Endodermal cell (in vitro differentiated cells): ENCODE measurements at regions not wholly inside any gene's neighbourhood (a gene's known extent, or its start where the extent isn't known, plus 50 kb on each side); places are given as distances from the start of the nearest gene placed in this dataset.

Experiments
- DNase-seq: peaks from one replicate; pipeline ENCODE4 v3.0.0-alpha.2; 2017
- H3K27ac ChIP-seq: 2 replicates; pipeline ENCODE4 v1.5.1; 2013; ENCODE audit warnings: mild to moderate bottlenecking, low read depth, low read length, moderate library complexity
- H3K27me3 ChIP-seq: 2 replicates; pipeline ENCODE4 v1.6.1; 2013; ENCODE audit warnings: mild to moderate bottlenecking, low read length, moderate library complexity; ENCODE audit not compliant: insufficient read depth, control insufficient read depth, poor library complexity, severe bottlenecking
- H3K36me3 ChIP-seq: 2 replicates; pipeline ENCODE4 v1.7.0; 2013; ENCODE audit warnings: mild to moderate bottlenecking, low read length, moderate library complexity; ENCODE audit not compliant: control insufficient read depth, insufficient read depth
- H3K4me1 ChIP-seq: one replicate; pipeline ENCODE4 v1.7.0; 2013; ENCODE audit warnings: low read length; ENCODE audit not compliant: control insufficient read depth, insufficient read depth
- H3K4me3 ChIP-seq: 2 replicates; pipeline ENCODE4 v1.5.1; 2013; ENCODE audit warnings: mild to moderate bottlenecking, low read length, moderate library complexity
- H3K9ac ChIP-seq: 2 replicates; pipeline ENCODE4 v1.6.1; 2013; ENCODE audit warnings: mild to moderate bottlenecking, low read length, moderate library complexity; ENCODE audit not compliant: poor library complexity, severe bottlenecking; ENCODE audit errors: extremely low read depth
- H3K9me3 ChIP-seq: 2 replicates; pipeline ENCODE4 v1.6.1; 2013; ENCODE audit warnings: mild to moderate bottlenecking, low read length, moderate library complexity; ENCODE audit not compliant: control insufficient read depth
- H3K27ac Mint-ChIP-seq: 2 replicates; pipeline ENCODE4 v1.8.0; 2020; ENCODE audit warnings: mixed read lengths
- H3K27me3 Mint-ChIP-seq: 2 replicates; pipeline ENCODE4 v1.8.0; 2021; ENCODE audit warnings: mild to moderate bottlenecking, mixed read lengths; ENCODE audit not compliant: insufficient read depth
- H3K36me3 Mint-ChIP-seq: 2 replicates; pipeline ENCODE4 v1.8.0; 2020; ENCODE audit warnings: low read depth, mixed read lengths
- H3K4me1 Mint-ChIP-seq: 2 replicates; pipeline ENCODE4 v1.8.0; 2020; ENCODE audit warnings: mixed read lengths
- H3K4me3 Mint-ChIP-seq: 2 replicates; pipeline ENCODE4 v1.8.0; 2020; ENCODE audit warnings: mild to moderate bottlenecking, moderate library complexity, mixed read lengths
- H3K9me3 Mint-ChIP-seq: 2 replicates; pipeline ENCODE4 v1.8.0; 2020; ENCODE audit warnings: mild to moderate bottlenecking, mixed read lengths
- CTCF ChIP-seq: fragments of 200-600 bp; sonication (generic); conservative IDR thresholded peaks from 2 replicates; pipeline ENCODE4 v1.5.0; 2021; ENCODE audit warnings: antibody characterized with exemption, mild to moderate bottlenecking
- WGBS, 2 experiments: methylation state at CpG; one replicate each; pipeline versions ENCODE4 v1.1.5 to v1.1.7; 2013; ENCODE audit warnings: missing lambda C conversion rate in 2 of 2, mixed read lengths in 1 of 2; ENCODE audit not compliant: insufficient coverage in 1 of 2, insufficient read length in 1 of 2; 5-methylcytosine and 5-hydroxymethylcytosine counted together

DNA sequence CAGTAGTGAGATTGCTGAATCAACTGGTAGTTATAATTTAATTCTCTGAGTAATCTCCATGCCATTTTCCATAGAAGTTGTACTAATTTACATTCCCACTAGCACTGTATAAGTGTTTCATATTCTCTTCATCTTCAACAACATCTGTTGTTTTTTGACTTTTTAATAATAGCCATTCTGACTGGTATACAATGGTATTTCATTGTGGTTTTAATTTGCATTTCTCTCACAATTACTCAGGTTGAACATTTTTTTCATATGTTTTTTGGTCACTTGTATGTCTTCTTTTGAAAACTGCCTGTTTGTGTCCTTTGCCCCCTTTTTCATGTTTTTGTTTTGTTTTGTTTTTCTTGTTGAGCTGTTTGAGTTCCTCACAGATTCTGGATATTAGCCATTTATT lies 880.2 kb downstream of the RAPGEF2 start:
- Histone ChIP-seq H3K9ac (no peak overlapping the region), H3K9me3 (peaks cover 16% of the 10 kb centered on the region), H3K27ac (no peak overlapping the region), H3K27me3 (no peaks in the 10 kb centered on the region), H3K4me1 (no peaks in the 10 kb centered on the region), H3K4me3 (no peak overlapping the region), H3K36me3 (no peaks in the 10 kb centered on the region)
- Mint-ChIP-seq H3K4me3 (no peak overlapping the region), H3K27me3 (peaks cover 2% of the 10 kb centered on the region), H3K9me3 (no peaks in the 10 kb centered on the region), H3K36me3 (no peaks in the 10 kb centered on the region), H3K4me1 (peaks cover 11% of the 10 kb centered on the region), H3K27ac (no peak overlapping the region)
- no peak for TF ChIP-seq CTCF
- DNase-seq: no peak

DNA sequence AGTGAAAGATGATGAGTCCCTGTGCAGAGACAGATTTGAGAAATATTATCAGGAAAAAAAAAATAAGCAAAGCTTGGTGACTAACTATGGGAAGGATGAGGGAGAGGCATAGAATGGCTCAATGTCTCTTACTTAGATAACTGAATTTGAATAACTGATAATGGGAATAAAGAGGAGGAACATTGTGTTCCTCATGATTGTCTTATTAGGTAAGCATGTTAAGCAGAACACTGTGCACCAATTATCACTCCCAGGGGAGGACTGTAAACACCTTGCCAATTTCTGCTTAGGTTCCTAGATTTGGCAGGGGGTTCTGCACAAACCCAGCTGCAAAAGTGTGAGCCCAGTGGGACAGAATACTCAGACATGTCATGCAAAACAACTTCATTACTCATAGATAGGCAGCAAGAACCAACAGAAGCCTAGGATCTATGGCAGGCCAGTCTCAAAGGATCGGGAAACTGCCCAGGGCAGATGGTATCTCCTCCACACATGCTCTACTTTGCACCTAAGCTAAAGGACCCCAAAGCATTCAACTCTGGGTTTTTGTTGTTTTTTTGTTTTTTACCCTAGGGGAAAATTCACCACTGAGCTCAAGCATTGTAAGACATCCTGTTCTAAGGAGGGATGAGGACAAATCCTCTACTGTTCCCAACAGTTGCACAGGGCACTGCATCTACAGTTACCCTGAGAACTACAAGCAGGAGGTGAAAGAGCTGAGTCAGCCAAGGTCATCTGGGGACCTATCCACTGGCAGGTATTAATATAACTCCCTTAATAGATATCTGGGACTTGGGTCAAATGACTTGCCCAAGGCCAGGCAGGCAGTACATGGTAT lies 907.0 kb downstream of the RAPGEF2 start:
- WGBS, 2 experiments: 92 to 100% methylated on average over 1 of the region's 1 CpG

GRCh38 chr4:160019936-160020335 lies 917.1 kb downstream of the RAPGEF2 start:
- H3K36me3 Mint-ChIP-seq: no peaks in the 10 kb centered on the region
- DNase-seq: no peak
- TF ChIP-seq CTCF: no peak
- WGBS, 2 experiments: 93 to 100% methylated on average over 2 of the region's 2 CpGs
- H3K9me3 ChIP-seq: no peaks in the 10 kb centered on the region
- no peaks in the 10 kb centered on the region for H3K9me3 Mint-ChIP-seq
- no peak overlapping the region for H3K27ac ChIP-seq
- H3K4me3 Mint-ChIP-seq: no peak overlapping the region
- no peaks in the 10 kb centered on the region for H3K36me3 ChIP-seq
- no peak overlapping the region for H3K27ac Mint-ChIP-seq
- peaks cover 7% of the 10 kb centered on the region for H3K4me1 ChIP-seq
- peaks cover 19% of the 10 kb centered on the region for H3K4me1 Mint-ChIP-seq
- H3K27me3 Mint-ChIP-seq: no peaks in the 10 kb centered on the region
- H3K4me3 ChIP-seq: no peak overlapping the region
- H3K9ac ChIP-seq: no peak overlapping the region
- no peaks in the 10 kb centered on the region for H3K27me3 ChIP-seq

More for the DNA sequence above, 907.0 kb downstream of the RAPGEF2 start:
- Mint-ChIP-seq H3K36me3 (no peaks in the 10 kb centered on the region), H3K27ac (no peak overlapping the region), H3K9me3 (peaks cover 8% of the 10 kb centered on the region), H3K4me3 (no peak overlapping the region), H3K27me3 (no peaks in the 10 kb centered on the region), H3K4me1 (peaks cover 5% of the 10 kb centered on the region)
- Histone ChIP-seq H3K4me3 (no peak overlapping the region), H3K4me1 (no peaks in the 10 kb centered on the region), H3K36me3 (no peaks in the 10 kb centered on the region), H3K27me3 (no peaks in the 10 kb centered on the region), H3K9me3 (no peaks in the 10 kb centered on the region), H3K9ac (no peak overlapping the region), H3K27ac (no peak overlapping the region)
- TF ChIP-seq CTCF: no peak
- no peak for DNase-seq
